SKM-1 (cell line): ENCODE measurements at regions not wholly inside any gene's neighbourhood (a gene's known extent, or its start where the extent isn't known, plus 50 kb on each side); places are given as distances from the start of the nearest gene placed in this dataset.

Experiments
- DNase-seq: peaks from one replicate; lab custom pipeline; 2025; ENCODE audit not compliant: unreplicated experiment; lab: John Stamatoyannopoulos, UW

GRCh38 chr1:198105185-198105584, 51.6 kb upstream of the NEK7 start:
- DNase-seq, result no peak

DNA sequence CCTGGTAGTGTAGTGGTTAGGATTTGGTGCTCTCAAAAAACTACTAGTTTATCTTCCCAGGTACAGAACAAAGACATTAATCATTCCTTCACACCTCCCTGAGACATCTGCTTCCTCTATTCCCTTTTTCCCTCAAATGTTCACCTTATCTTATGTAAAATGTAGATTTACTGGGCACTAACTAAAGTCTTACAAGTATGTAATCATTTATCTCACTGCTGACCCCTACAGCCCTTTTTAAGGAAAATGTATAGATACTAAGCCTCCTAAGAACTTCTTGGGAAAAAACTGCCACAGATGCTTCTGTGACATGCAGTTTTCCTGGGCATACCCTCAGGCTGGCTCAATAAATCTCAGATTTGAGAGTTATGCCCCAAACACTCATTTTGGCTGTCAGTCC, 50.8 kb upstream of the NEK7 start:
- DNase-seq, result no peak
